ENCODE measurements at regions not wholly inside any gene's neighbourhood (a gene's known extent, or its start where the extent isn't known, plus 50 kb on each side); places are given as distances from the start of the nearest gene placed in this dataset.
"Not testable (repeated sequence)": the region's sequence is repeated elsewhere in the genome, so short reads cannot be mapped to it uniquely, and the experiment has no call there.

DNA sequence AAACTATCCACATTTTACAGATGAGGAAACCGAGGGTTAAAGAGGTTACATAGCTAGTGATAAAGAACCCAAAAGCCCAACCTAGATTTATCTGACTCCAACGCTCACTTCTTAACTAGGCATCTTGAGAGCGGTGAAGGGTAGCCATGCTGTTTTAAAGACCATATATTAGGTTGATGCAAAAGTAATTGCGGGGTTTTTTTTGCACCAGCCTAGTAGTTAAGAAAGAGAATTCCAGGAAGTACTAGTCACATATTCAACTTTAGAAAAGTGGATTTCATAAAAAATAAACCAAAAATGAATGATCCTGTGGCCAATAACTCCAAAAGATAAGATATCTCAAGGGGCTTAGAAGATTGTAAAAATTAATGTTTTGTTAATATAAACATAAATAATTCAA lies 162.1 kb downstream of the GLUL start:
- no peak for DNase-seq (ENCODE audit: low spot score)

DNA sequence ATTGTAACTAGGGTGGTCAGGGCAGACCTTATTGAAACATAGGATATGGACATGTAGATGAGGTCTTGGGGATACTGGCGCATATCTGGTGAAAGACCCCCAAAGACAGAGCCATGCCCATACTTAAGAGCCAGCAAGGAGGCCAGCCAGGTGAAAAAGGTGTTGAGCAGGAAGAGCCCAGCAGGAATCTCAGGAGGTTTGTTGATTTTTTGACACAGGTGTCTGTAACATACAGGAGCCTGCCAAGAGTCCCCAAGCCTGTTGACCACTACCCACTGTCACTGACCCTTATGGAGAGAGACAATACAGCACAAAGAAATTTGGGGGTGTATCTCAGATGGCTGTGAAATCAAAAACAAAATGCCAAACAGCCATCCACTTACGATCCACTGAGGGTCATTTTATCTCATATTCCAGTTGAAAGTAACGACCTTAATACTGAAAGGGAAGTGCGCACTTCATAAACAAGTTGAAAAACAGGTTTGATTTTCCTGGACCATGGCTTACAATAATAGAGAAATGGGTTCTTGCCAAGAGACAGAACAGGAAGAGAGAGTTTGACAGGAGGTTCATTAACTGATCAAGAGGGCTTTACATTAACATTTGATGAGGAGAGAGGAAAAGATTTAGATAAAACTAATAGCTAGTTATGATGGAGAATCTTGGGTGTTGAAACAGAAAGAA lies 163.6 kb downstream of the GLUL start:
- DNase-seq (ENCODE audit: low spot score): no peak

DNA sequence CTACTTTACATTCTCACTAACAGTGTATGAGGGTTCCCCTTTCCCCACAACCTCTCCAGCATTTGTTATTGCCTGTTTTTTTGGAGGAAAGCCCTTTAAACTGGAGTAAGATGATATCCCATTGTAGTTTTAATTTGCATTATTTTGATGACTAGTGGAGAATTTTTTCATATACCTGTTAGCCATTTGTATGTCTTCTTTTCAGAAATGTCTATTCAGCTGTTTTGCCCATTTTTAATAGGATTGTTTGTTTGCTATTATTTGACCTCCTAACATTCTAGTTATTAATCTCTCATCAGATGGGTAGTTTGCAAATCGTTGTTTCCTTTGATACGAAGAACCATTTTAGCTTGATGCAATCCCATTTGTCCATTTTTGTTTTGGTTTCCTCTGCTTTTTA lies 165.0 kb downstream of the GLUL start:
- DNase-seq (ENCODE audit: low spot score): no peak

- DNase-seq (ENCODE audit: low spot score): not testable (repeated sequence)
Measured at GRCh38 chr1:182225755-182226154, 164.2 kb upstream of the ZNF648 start.

- DNase-seq (ENCODE audit: low spot score): not testable (repeated sequence)
Measured at GRCh38 chr1:182221990-182222389, 160.5 kb upstream of the ZNF648 start.

DNA sequence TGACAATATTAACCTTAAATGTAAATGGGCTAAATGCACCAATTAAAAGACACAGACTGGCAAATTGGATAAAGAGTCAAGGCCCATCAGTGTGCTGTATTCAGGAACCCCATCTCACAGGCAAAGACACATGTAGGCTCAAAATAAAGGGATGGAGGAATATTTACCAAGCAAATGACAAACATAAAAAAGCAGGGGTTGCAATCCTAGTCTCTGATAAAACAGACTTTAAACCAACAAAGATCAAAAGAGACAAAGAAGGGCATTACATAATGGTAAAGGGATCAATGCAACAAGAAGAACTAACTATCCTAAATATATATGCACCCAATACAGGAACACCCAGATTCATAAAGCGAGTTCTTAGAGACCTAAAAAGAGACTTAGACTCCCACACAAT lies 159.9 kb upstream of the ZNF648 start:
- DNase-seq (ENCODE audit: low spot score): not testable (repeated sequence)

DNA sequence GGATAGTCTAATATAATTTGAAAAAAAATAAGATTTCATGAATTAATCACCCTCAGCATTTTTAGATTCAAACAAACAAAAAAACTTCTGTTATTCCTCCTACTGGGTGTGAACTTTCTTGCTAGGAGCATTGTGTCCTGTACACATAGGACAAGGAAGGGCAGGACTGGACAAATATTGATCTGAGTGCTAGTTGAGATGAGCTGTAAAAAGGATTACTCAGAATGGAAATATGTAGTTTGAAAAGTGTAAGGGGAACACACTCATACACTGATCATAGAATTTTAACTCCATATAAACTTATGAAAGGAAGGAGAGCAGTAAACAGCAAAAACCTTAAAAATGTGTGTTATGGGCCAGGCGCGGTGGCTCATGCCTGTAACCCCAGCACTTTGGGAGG lies 156.5 kb upstream of the ZNF648 start:
- no peak for DNase-seq (ENCODE audit: low spot score)

- no peak for DNase-seq (ENCODE audit: low spot score)
Measured at GRCh38 chr1:182217071-182217470, 155.6 kb upstream of the ZNF648 start.

- DNase-seq (ENCODE audit: low spot score): no peak
Measured at GRCh38 chr1:182215764-182216163, 154.3 kb upstream of the ZNF648 start.

- DNase-seq (ENCODE audit: low spot score): no peak
Measured at GRCh38 chr1:182213163-182213562, 151.7 kb upstream of the ZNF648 start.

DNA sequence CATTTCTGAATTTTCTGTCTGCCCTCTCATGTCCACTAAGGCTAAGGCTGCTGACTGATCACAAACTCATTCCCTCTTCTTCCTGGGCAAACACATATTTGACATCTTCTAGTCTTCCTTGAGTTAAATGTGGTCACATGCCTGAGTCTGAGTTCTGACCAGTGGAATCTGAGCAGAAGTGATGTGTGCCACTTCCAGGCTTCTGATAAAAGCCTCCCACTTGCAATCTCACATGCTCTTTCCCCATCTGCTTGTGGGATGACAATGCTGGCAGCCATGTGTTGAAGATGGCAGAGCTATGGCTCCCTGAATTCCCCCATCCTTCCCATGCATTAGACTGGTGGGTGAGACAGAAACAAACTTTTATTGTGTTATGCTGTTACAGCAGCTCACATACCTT lies 149.9 kb upstream of the ZNF648 start:
- no peak for DNase-seq (ENCODE audit: low spot score)

GRCh38 chr1:182210417-182210816 lies 148.9 kb upstream of the ZNF648 start:
- no peak for DNase-seq (ENCODE audit: low spot score)

DNA sequence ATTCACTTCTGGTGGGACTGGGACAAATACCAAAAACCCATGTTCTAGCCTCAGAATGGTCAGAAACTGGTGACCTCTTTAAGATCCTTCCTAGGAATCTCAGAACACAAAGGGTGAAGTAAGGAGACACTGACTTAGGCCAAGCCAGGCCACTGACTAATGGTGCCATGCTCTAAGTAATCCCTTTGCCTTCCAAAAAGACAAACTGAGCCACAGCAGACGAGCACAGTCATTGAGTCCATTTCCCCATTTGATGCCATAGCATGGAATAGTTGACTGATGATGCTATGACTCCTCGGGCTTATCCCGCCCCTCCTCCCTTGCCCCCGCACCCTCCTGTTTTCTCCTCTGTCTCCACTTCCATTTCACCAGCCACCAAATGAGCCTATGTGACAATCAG lies 145.8 kb upstream of the ZNF648 start:
- no peak for DNase-seq (ENCODE audit: low spot score)

DNA sequence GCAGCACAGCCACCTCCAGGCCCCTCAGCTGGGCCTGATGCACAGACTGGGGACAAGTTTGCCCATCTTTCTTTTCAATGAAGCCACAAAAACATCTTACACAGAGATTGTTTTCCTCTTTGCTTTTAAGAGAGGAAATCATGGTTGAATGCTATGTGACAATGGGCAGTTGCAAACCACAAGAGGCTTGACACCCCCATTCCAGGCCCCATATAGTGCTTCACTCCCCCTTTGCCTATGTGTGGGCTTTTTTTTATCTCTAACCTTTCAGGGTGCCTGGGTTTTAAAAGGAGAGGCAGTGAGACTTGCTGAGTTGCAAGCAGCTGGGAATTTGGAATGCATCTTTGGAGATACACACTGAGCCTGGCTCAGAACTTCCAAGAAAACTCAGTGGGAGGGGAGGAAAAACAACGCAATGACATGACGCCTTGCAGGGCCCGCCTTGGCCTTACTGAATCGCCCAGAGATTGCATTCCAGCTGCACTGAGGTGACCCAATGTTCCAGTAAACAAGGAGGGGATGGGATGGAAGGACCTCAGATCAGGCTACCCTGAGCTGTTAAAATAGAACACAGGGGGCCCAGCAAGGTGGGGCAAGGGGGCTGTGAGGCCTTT lies 145.2 kb upstream of the ZNF648 start:
- no peak for DNase-seq (ENCODE audit: low spot score)

- DNase-seq (ENCODE audit: low spot score): no peak
Measured at GRCh38 chr1:182205351-182206022, 144.0 kb upstream of the ZNF648 start.

GRCh38 chr1:182203191-182203875 lies 141.8 kb upstream of the ZNF648 start:
- DNase-seq (ENCODE audit: low spot score): no peak

GRCh38 chr1:182201490-182201889 lies 140.0 kb upstream of the ZNF648 start:
- DNase-seq (ENCODE audit: low spot score): not testable (repeated sequence)

- DNase-seq (ENCODE audit: low spot score): no peak
Measured at GRCh38 chr1:182200025-182200812, 138.7 kb upstream of the ZNF648 start.

GRCh38 chr1:182198006-182198605 lies 136.6 kb upstream of the ZNF648 start:
- DNase-seq (ENCODE audit: low spot score): no peak

- DNase-seq (ENCODE audit: low spot score): no peak
Measured at GRCh38 chr1:182196897-182197870, 135.7 kb upstream of the ZNF648 start.
